NCI-H345 treated with DMSO at 0.1 percent for 48 hours (cell line): ENCODE measurements at regions not wholly inside any gene's neighbourhood (a gene's known extent, or its start where the extent isn't known, plus 50 kb on each side); places are given as distances from the start of the nearest gene placed in this dataset.
"Not testable (repeated sequence)": the region's sequence is repeated elsewhere in the genome, so short reads cannot be mapped to it uniquely, and the experiment has no call there.

Experiments used
- DNase-seq: peaks from one replicate; lab custom pipeline; 2025; ENCODE audit not compliant: unreplicated experiment; lab: John Stamatoyannopoulos, UW

DNA sequence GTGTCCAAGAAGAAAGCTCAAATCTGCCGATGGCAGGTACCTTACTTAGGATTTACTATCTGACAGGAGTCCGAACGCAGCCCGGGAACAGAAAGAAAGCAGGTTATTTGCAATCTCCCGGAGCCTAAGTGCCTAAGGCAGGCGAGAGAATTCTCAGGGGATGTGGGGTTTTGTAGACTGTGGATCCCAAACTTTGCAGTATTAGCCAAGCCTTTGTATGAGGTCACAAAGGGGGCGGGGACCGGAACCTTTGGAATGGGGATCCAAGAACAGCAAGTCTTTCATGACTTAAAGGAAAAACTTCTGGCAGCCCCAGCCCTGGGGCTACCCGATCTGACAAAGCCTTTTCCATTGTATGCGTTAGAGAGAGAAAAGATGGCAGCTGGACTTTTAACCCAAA lies 80.6 kb upstream of the RUBCNL start:
- DNase-seq, result not testable (repeated sequence)

DNA sequence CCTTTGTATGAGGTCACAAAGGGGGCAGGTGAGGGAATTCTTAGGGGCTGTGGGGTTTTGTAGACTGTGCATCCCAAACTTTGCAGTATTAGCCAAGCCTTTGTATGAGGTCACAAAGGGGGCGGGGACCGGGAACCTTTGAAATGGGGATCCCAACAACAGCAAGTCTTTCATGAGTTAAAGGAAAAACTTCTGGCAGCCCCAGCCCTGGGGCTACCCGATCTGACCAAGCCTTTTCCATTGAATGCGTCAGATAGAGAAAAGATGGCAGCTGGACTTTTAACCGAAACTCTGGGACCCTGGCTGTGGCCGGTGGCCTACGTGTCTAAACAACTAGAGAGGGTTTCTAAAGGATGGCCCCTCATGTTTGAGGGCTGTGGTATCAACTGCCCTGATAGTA lies 79.0 kb upstream of the RUBCNL start:
- not testable (repeated sequence) for DNase-seq

DNA sequence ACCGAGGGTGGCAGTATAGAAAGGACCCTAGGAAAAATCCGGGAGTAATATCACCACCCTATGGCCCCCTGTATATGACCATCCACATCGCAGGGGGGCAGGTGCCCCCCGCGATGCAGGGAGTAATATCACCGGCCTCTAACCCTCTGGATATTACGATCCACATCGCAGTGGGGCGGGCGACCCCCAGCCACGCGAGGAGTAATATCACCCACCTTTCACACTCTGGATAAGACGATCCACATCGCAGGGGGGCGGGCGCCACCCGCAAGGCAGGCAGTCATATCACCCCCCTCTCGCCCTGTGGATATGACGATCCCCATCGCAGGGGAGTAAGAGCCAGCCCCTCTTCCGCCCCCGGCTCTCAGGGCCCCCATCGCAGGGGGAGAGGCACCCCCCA lies 76.7 kb upstream of the RUBCNL start:
- DNase-seq, result no peak

DNA sequence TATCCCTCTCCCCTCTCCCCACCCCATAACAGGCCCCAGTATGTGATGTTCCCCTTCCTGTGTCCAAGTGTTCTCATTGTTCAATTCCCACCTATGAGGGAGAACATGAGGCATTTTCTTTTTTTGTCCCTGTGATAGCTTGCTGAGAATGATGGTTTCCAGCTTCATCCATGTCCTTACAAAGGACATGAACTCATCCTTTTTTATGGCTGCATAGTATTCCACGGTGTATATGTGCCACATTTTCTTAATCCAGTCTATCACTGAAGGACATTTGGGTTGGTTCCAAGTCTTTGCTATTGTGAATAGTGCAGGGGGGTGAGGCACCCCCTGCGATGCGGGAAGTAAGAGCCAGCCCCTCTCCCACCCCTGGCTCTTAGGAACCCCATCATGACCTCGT lies 73.2 kb upstream of the RUBCNL start:
- DNase-seq, result not testable (repeated sequence)

DNA sequence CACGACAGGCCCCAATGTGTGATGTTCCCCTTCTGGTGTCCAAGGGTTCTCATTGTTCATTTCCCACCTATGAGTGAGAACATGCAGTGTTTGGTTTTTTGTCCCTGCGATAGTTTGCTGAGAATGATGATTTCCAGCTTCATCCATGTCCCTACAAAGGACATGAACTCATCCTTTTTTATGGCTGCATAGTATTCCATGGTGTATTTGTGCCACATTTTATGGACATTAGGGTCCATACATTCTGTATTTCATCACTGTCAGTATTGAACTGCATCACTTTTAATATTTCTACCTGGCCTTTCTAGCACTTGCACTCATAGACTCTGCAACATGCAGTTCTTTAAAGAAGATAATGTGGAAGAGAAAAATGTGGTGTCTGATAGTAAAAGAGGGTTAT lies 70.2 kb upstream of the RUBCNL start:
- DNase-seq, result not testable (repeated sequence)

DNA sequence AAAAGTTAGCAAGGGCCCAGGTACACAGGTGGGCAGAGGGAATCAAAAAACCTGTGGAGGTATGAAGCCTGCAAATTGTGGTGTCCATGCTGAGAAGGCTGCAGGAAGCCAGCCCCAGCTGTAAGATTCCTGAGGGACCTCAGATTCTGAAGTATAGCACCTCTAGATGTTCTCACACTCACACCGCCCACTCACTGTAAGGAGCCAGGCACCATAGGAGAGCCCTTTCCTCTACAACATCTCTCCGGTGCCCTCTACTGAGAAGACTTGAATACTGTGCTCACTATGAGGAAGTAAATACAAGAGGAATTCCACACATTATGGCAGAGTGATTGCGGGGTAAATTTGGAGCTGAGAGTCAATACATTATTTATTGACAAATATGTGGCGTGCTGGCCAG lies 68.9 kb upstream of the RUBCNL start:
- DNase-seq, result not testable (repeated sequence)

DNA sequence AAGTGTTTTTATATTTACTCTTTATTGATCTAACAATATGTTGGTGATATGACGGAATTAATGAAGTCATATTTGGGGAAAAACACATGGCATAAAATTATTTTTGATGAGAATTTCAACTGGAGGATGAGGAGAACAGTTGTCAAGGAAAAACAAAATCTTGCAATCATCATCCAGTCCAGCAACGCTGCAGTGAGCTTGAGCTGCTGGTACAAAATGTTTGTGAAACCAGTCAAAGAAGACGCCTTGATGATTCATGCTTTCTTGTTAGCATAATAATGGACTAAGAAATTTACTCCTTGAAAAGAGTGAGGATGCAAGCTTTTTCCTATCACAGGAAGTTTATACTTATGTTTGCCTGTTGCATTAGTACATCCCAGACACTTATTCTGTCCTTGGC lies 64.1 kb upstream of the RUBCNL start:
- not testable (repeated sequence) for DNase-seq

DNA sequence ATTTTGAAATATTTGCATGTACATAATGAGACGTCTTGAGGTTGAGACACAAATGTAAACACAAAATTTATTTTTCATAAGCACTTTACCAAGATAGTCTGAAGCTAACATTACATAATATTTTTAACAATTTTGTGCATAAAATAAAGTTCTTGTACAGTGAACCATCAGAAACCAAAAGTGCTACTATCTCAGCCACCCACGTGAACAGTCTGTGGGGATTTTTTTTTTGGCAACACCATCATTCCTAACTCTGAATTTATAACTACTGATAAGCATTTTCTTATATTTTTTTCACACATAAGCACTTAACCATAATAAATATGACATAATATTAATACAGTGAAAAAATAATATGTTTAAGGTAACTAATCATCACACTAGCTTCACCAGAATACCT lies 62.9 kb upstream of the RUBCNL start:
- DNase-seq, result not testable (repeated sequence)

DNA sequence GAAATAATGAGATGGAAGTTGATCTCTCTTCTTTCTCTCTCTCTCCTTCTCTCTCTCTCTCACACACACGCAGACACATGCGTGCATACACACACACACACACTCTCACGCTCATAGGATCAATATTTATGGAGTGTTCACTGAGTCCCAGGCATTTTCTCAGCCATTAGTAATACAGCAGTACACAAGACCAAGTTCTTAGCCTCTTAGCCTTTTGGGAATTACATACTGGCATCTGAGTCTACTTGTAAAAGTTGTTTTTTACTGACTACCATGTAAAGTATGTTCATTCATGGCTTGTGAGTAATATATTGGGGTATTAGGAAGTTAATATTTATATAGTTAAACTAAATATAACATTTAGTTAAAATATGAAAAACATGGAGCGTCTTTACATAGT lies 61.1 kb upstream of the RUBCNL start:
- DNase-seq, result not testable (repeated sequence)

DNA sequence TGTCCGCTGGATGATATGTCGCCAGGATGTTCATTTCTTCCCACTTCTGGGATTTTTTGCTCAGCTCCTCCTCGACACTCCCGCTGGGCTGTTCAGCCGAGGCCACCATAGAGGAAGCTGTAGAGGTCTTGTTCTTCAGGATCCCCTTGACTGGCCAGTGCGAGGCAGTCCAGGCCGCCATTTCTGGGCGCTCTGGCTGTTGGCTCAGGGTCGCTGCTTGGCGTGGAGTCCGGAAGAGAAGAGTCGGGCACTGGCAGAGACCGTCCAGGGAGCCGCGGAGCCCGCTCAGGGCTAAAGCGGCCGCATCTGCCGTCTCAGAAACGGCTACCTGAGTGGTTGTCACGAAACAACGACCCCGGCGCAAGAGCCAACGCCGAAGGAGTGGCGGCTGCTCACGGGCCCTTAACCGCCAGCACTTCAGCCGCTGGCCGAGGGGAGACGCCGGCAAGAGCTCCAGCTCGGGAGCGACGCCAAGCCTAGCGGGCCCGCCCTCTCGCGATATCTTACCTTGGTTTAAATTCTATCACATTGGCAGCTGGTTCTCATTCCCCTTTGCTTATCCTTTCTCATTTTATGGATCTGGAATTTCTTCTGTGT lies 50.9 kb upstream of the RUBCNL start:
- DNase-seq, result not testable (repeated sequence)
